ENCODE measurements at regions not wholly inside any gene's neighbourhood (a gene's known extent, or its start where the extent isn't known, plus 50 kb on each side); places are given as distances from the start of the nearest gene placed in this dataset.

GRCh38 chr12:87618199-87618598 is 411.0 kb downstream of the C12orf50 start:
- Histone ChIP-seq H3K36me3 (no peaks in the 10 kb centered on the region), H3K79me2 (ENCODE audit: low read depth) (no peaks in the 10 kb centered on the region), H3K4me3 (no peak overlapping the region), H3K9me3 (ENCODE audit: low read depth) (no peaks in the 10 kb centered on the region), H3K4me1 (no peaks in the 10 kb centered on the region), H4K20me1 (ENCODE audit: low read depth) (no peaks in the 10 kb centered on the region), H3K27me3 (no peaks in the 10 kb centered on the region), H3K27ac (no peak overlapping the region), H3F3A (ENCODE audit: low read depth) (no peaks in the 10 kb centered on the region), H3K4me2 (no peak overlapping the region), H2AFZ (replicated peaks) (no peak overlapping the region), H3K9ac (no peak overlapping the region)
- Mint-ChIP-seq H3K36me3 (no peaks in the 10 kb centered on the region), H3K9me3 (no peaks in the 10 kb centered on the region), H3K4me3 (no peak overlapping the region), H3K4me1 (no peaks in the 10 kb centered on the region), H3K27me3 (ENCODE audit: insufficient read depth, low read depth) (peaks cover 3% of the 10 kb centered on the region), H3K27ac (no peak overlapping the region)
- no peak for DNase-seq (ENCODE audit: low spot score)
- TF ChIP-seq CTCF (IDR thresholded peaks at IDR 0.05) (no peak), EZH2 (IDR thresholded peaks at IDR 0.05) (no peak), EZH2phosphoT487 (IDR thresholded peaks at IDR 0.05) (no peak)

GRCh38 chr12:87612996-87613395 is 416.2 kb downstream of the C12orf50 start:
- H3K27ac Mint-ChIP-seq = no peak overlapping the region
- Histone ChIP-seq H3K27me3 (no peaks in the 10 kb centered on the region), H3K27ac (no peak overlapping the region), H3K9ac (no peak overlapping the region), H3K9me3 (ENCODE audit: low read depth) (no peaks in the 10 kb centered on the region), H3K36me3 (no peaks in the 10 kb centered on the region), H3K4me1 (no peaks in the 10 kb centered on the region), H3K4me3 (no peak overlapping the region), H3K4me2 (no peak overlapping the region), H4K20me1 (ENCODE audit: low read depth) (no peaks in the 10 kb centered on the region), H2AFZ (replicated peaks) (no peak overlapping the region), H3F3A (ENCODE audit: low read depth) (no peaks in the 10 kb centered on the region), H3K79me2 (ENCODE audit: low read depth) (no peaks in the 10 kb centered on the region)
- no peaks in the 10 kb centered on the region for H3K4me1 Mint-ChIP-seq
- no peaks in the 10 kb centered on the region for H3K27me3 Mint-ChIP-seq (ENCODE audit: insufficient read depth, low read depth)
- H3K36me3 Mint-ChIP-seq = no peaks in the 10 kb centered on the region
- H3K4me3 Mint-ChIP-seq = no peak overlapping the region
- H3K9me3 Mint-ChIP-seq = no peaks in the 10 kb centered on the region
- DNase-seq (ENCODE audit: low spot score) = no peak
- TF ChIP-seq EZH2phosphoT487 (IDR thresholded peaks at IDR 0.05) (no peak), EZH2 (IDR thresholded peaks at IDR 0.05) (no peak), CTCF (IDR thresholded peaks at IDR 0.05) (no peak)

- no peak overlapping the region for H3K4me3 ChIP-seq
- H3K9me3 ChIP-seq (ENCODE audit: low read depth) = no peaks in the 10 kb centered on the region
- Mint-ChIP-seq H3K4me3 (no peak overlapping the region), H3K4me1 (peaks cover under 1% of the 10 kb centered on the region), H3K9me3 (peaks cover 2% of the 10 kb centered on the region), H3K36me3 (no peaks in the 10 kb centered on the region), H3K27ac (no peak overlapping the region), H3K27me3 (ENCODE audit: insufficient read depth, low read depth) (peaks cover 2% of the 10 kb centered on the region)
- no peak for DNase-seq (ENCODE audit: low spot score)
- TF ChIP-seq EZH2phosphoT487 (IDR thresholded peaks at IDR 0.05) (no peak), CTCF (IDR thresholded peaks at IDR 0.05) (no peak), EZH2 (IDR thresholded peaks at IDR 0.05) (no peak)
- no peak overlapping the region for H3K4me2 ChIP-seq
- no peak overlapping the region for H3K27ac ChIP-seq
- no peak overlapping the region for H3K9ac ChIP-seq
- H4K20me1 ChIP-seq (ENCODE audit: low read depth) = no peaks in the 10 kb centered on the region
- H2AFZ ChIP-seq (replicated peaks) = no peak overlapping the region
- no peaks in the 10 kb centered on the region for H3K36me3 ChIP-seq
- H3K79me2 ChIP-seq (ENCODE audit: low read depth) = no peaks in the 10 kb centered on the region
- no peaks in the 10 kb centered on the region for H3K27me3 ChIP-seq
- no peaks in the 10 kb centered on the region for H3F3A ChIP-seq (ENCODE audit: low read depth)
- no peaks in the 10 kb centered on the region for H3K4me1 ChIP-seq
Measured at GRCh38 chr12:87608321-87608720, 420.9 kb downstream of the C12orf50 start.
